Upper lobe of left lung (tissue), 4 donors: ENCODE measurements at regions not wholly inside any gene's neighbourhood (a gene's known extent, or its start where the extent isn't known, plus 50 kb on each side); places are given as distances from the start of the nearest gene placed in this dataset.

Experiments
- CTCF ChIP-seq, 6 experiments: fragments of 450-650 bp in 4 of 6; fragments of 200-600 bp in 2 of 6; sonication (generic) in 2 of 6; IDR thresholded peaks; one replicate each; pipeline ENCODE4 v1.5.1; 2016 to 2019; ENCODE audit warnings: antibody characterized with exemption in 6 of 6
- EP300 ChIP-seq, 4 donors: sonication (generic); formaldehyde crosslinking; IDR thresholded peaks; one replicate each; pipeline ENCODE4 v1.5.1; 2017; ENCODE audit warnings: antibody characterized with exemption in 4 of 4, control low read depth in 2 of 4
- POLR2A ChIP-seq, 4 donors: fragments of 450-650 bp; IDR thresholded peaks; one replicate each; pipeline ENCODE4 v1.5.1; 2016 to 2017; ENCODE audit warnings: antibody characterized with exemption in 4 of 4, mild to moderate bottlenecking in 2 of 4
- POLR2AphosphoS5 ChIP-seq, 2 donors: sonication (generic); formaldehyde crosslinking; IDR thresholded peaks; one replicate each; pipeline ENCODE4 v1.5.1; 2017; ENCODE audit warnings: antibody characterized with exemption in 2 of 2

GRCh38 chr14:54317391-54317790, 79.4 kb upstream of the CDKN3 start:
- TF ChIP-seq CTCF (IDR thresholded peaks at IDR 0.05) (no peak), POLR2A (IDR thresholded peaks at IDR 0.05) (no peak), POLR2AphosphoS5 (IDR thresholded peaks at IDR 0.05) (no peak), EP300 (IDR thresholded peaks at IDR 0.05) (no peak)
